PC-9 (cell line): ENCODE measurements at regions not wholly inside any gene's neighbourhood (a gene's known extent, or its start where the extent isn't known, plus 50 kb on each side); places are given as distances from the start of the nearest gene placed in this dataset.

Experiments
- CTCF ChIP-seq: fragments of 200-600 bp; sonication (generic); conservative IDR thresholded peaks from 2 replicates; pipeline ENCODE4 v1.6.1; 2017; ENCODE audit warnings: mixed run types, antibody characterized with exemption, mild to moderate bottlenecking, moderate library complexity
- EZH2 ChIP-seq: fragments of 200-600 bp; sonication (generic); IDR thresholded peaks from 2 replicates; pipeline ENCODE4 v1.8.0; 2017; ENCODE audit warnings: antibody characterized with exemption, low read depth

GRCh38 chr6:8536122-8536521 is 100.8 kb upstream of the SLC35B3 start:
- TF ChIP-seq EZH2 (no peak), CTCF (no peak)
